ENCODE measurements at regions not wholly inside any gene's neighbourhood (a gene's known extent, or its start where the extent isn't known, plus 50 kb on each side); places are given as distances from the start of the nearest gene placed in this dataset.
"Not testable (repeated sequence)": the region's sequence is repeated elsewhere in the genome, so short reads cannot be mapped to it uniquely, and the experiment has no call there.

GRCh38 chr10:4281190-4281825 is 496.3 kb upstream of the KLF6 start:
- DNase-seq: no peak

- DNase-seq: no peak
These were observed 495.6 kb upstream of the KLF6 start for GRCh38 chr10:4280461-4281189.

GRCh38 chr10:4279655-4280054 is 494.6 kb upstream of the KLF6 start:
- no peak for DNase-seq

- no peak for DNase-seq
These were observed 493.2 kb upstream of the KLF6 start for GRCh38 chr10:4278186-4278585.

DNA sequence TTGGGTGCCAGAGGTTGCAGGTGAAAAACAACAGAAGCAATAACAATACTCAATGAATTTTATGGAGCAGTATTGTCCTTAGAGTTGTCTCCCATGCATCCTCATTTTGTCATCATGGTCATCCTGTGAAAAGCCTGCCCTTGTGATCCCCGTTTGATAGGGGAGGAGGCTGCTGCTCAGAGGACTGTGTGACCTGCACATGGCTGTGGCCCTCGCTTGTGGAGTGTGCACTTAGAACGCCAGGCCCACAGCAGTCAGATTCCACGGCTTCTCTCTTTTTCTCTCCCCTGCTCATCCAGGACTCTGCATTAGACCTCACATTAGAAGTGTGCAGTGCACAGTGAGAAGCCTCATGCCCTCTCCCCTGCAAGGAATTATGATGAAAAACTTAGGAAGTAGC is 491.1 kb upstream of the KLF6 start:
- no peak for DNase-seq

GRCh38 chr10:4274671-4275070 is 489.7 kb upstream of the KLF6 start:
- DNase-seq: not testable (repeated sequence)

DNA sequence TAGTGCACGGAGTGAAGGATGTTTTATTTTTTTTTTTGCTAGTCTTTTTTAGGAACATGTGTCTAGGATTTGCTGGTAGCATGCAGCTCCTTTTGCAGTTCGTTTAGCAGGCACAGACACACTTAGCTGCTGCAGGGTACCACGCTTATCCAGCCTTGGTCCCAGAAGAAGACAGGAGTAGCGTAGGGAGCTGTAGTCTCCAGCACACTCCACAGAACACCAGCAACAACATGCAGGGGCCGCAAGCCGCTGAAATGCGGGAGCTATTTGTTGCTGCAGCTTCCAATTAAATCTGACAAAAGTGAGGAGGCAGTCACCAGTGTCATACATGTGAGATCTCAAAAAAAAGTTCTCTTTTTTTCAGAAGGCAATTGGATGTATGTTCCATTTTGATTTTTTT is 486.2 kb upstream of the KLF6 start:
- no peak for DNase-seq

DNA sequence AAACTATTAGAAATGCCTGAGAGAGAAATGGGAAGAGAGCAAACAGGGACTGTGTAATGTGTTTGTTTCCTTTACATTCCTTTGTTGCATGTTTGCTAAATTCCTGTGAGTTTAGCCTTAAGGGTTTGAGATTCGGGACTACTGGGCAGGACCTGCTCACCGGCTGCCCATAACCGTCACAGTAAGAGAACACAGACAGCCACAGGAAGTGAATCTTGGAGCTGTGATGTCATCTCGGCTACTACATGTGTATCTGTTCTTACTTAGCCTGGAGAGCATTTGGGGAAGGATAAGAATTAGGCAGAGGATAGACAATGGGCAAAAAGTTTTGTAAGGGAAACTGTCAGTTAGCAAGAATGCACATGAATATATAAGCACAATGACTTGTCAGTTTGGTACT is 485.1 kb upstream of the KLF6 start:
- DNase-seq: no peak

DNA sequence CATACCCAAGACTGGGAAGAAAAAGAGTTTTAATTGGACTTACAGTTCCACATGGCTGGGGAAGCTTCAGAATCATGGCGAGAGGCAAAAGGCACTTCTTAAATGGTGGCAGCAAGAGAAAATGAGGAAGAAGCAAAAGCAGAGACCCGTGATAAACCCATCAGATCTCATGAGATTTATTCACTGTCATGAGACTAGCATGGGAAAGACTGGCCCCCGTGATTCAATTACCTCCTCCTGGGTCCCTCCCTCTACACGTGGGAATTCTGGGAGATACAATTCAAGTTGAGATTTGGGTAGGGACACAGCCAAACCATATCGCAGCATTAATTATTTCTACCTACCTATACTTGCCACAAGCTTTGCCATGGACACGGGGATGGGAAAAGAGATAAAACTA is 483.5 kb upstream of the KLF6 start:
- DNase-seq: not testable (repeated sequence)

- DNase-seq: no peak
These were observed 482.2 kb upstream of the KLF6 start for GRCh38 chr10:4267086-4267773.

- DNase-seq: no peak
These were observed 481.5 kb upstream of the KLF6 start for GRCh38 chr10:4266416-4267085.

- no peak for DNase-seq
These were observed 481.0 kb upstream of the KLF6 start for GRCh38 chr10:4265964-4266363.

- DNase-seq: no peak
These were observed 479.3 kb upstream of the KLF6 start for GRCh38 chr10:4264209-4264865.

- DNase-seq: no peak
These were observed 478.6 kb upstream of the KLF6 start for GRCh38 chr10:4263601-4263921.

DNA sequence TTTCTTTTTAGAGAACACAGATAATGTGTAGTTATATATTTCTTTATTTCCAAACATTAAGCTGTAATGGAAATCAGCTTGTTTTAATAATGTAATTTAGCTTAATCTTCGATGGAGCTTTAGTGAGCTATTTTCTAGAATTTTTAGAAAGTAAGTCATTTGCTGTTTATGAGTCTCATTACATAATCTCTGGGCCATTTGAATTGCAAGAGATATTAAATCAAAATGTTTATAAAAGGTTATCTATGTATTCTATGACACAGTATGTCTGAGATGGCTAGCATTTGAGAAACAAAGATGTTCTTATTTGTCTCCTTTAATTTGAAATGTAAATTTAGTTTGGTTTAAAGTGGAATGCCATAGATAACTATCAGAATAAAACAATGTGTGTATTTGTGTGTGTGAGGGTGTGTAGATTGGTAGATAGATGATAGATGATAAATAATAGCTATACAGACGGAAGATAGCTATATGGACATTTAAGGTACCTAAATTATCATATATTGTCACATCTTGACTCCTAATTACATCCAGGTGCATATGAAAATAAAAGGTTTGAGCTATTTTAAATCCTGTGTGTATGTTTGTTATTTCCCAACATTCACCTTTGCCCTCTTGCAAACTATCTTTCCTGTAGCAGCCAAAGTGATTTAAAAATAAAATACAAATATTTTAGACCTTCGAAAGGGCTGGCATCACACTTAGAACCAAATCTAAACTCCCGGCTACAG is 478.0 kb upstream of the KLF6 start:
- no peak for DNase-seq

DNA sequence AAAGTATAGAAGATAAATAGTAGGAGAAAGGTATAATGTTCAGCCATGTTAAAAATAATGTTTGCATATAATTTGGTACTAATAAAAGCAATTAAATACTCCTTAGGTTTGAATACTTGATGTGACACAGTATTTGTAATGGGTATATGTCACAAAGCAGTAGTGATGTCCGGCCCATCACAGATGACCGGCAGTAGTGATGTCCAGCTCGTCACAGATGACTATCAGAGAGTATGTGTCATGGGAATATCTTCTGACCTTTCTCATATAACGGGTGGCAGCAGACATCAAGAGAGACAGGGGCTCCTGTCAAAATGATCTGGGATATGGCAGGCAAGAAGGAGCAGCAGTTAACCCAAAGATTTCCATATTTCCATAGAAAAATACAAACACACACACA is 477.4 kb upstream of the KLF6 start:
- no peak for DNase-seq

DNA sequence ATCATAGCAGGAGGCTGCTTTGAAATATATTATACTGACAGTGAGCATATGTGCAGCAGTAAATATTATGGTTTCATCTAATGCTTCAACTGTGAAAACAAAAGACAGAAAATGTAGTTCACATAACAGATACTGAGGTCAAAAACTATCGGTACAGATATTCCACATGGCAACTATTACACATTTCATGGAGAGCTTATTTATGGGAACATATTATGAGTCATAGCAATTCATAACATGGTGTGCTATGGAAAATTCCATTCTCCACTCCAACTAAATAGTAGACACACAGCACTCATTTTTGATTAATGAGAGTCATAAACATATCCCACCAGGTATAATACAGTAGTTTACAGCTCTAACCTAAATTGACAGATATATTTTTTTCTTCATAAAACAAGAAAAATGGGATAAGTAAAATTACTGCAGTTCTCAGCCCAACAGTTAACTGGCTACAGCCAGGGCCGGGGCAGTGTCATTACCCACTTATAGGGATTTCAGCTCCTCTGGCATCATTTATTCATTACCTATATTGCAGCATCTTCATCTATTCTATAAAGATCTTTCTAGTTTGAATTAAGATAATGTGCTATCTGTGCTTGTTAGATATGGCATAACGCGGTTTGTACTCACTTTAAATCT is 475.6 kb upstream of the KLF6 start:
- DNase-seq: no peak

- no peak for DNase-seq
These were observed 473.0 kb upstream of the KLF6 start for GRCh38 chr10:4257939-4258465.

- DNase-seq: no peak
These were observed 472.0 kb upstream of the KLF6 start for GRCh38 chr10:4256971-4257370.

GRCh38 chr10:4255751-4256150 is 470.7 kb upstream of the KLF6 start:
- DNase-seq: no peak

- DNase-seq: no peak
These were observed 469.3 kb upstream of the KLF6 start for GRCh38 chr10:4254101-4254994.
